Keratinocyte (primary cell): ENCODE measurements at regions not wholly inside any gene's neighbourhood (a gene's known extent, or its start where the extent isn't known, plus 50 kb on each side); places are given as distances from the start of the nearest gene placed in this dataset.

ENCODE experiments used
- DNase-seq: peaks from one replicate; pipeline ENCODE4 v3.0.0-alpha.2; 2011; ENCODE audit warnings: low read depth, missing footprints, low spot score
- FAIRE-seq: peaks from 2 replicates; lab custom pipeline; 2011; peaks lifted over from hg19 to GRCh38; lab: Jason Lieb, UNC
- H2AFZ ChIP-seq: 2 replicates; pipeline ENCODE4 v1.6.0; 2012; ENCODE audit warnings: low read length, control low read depth, inconsistent platforms; ENCODE audit not compliant: control insufficient read depth
- H3K27ac ChIP-seq: 2 replicates; pipeline ENCODE4 v1.5.1; 2011; ENCODE audit warnings: low read length; ENCODE audit not compliant: control insufficient read depth, insufficient read depth
- H3K27me3 ChIP-seq: 3 replicates; pipeline ENCODE4 v1.6.0; 2011; ENCODE audit warnings: low read length; ENCODE audit not compliant: control insufficient read depth, insufficient read depth; ENCODE audit errors: extremely low read depth
- H3K36me3 ChIP-seq, 2 experiments: 2 replicates in 1 of 2; 3 replicates in 1 of 2; pipeline ENCODE4 v1.5.1; 2011; ENCODE audit warnings: low read length in 2 of 2, mild to moderate bottlenecking in 1 of 2; ENCODE audit not compliant: control insufficient read depth in 2 of 2, insufficient read depth in 2 of 2; ENCODE audit errors: extremely low read depth in 1 of 2
- H3K4me1 ChIP-seq: 3 replicates; pipeline ENCODE4 v1.5.1; 2011; ENCODE audit warnings: low read length; ENCODE audit not compliant: control insufficient read depth, insufficient read depth; ENCODE audit errors: extremely low read depth
- H3K4me2 ChIP-seq: 3 replicates; pipeline ENCODE4 v1.6.0; 2011; ENCODE audit warnings: low read depth, low read length; ENCODE audit not compliant: control insufficient read depth, insufficient read depth; ENCODE audit errors: extremely low read depth
- H3K4me3 ChIP-seq, 3 experiments: fragments of 200-600 bp in 1 of 3; sonication (generic) in 1 of 3; 2 replicates in 2 of 3; 3 replicates in 1 of 3; pipeline ENCODE4 v1.5.1; 2011 to 2016; ENCODE audit warnings: low read length in 3 of 3, mild to moderate bottlenecking in 3 of 3, control low read depth in 2 of 3, inconsistent platforms in 1 of 3, low read depth in 1 of 3, mixed read lengths in 1 of 3, mixed run types in 1 of 3, moderate library complexity in 1 of 3; ENCODE audit not compliant: control insufficient read depth in 2 of 3, insufficient read depth in 2 of 3; ENCODE audit errors: extremely low read depth in 1 of 3
- H3K79me2 ChIP-seq: 2 replicates; pipeline ENCODE4 v1.6.0; 2012; ENCODE audit warnings: low read length; ENCODE audit not compliant: control insufficient read depth, insufficient read depth
- H3K9ac ChIP-seq: 3 replicates; pipeline ENCODE4 v1.6.0; 2011; ENCODE audit warnings: low read length; ENCODE audit not compliant: control insufficient read depth, insufficient read depth; ENCODE audit errors: extremely low read depth
- H3K9me1 ChIP-seq: 3 replicates; pipeline ENCODE4 v1.6.0; 2011; ENCODE audit warnings: low read length; ENCODE audit not compliant: control insufficient read depth, insufficient read depth; ENCODE audit errors: extremely low read depth
- H3K9me3 ChIP-seq: 2 replicates; pipeline ENCODE4 v1.5.1; 2012; ENCODE audit warnings: low read depth, low read length; ENCODE audit not compliant: control insufficient read depth
- H4K20me1 ChIP-seq: 3 replicates; pipeline ENCODE4 v1.6.0; 2011; ENCODE audit warnings: low read length; ENCODE audit not compliant: control insufficient read depth, insufficient read depth; ENCODE audit errors: extremely low read depth
- CTCF ChIP-seq, 3 experiments: IDR thresholded peaks in 1 of 3; conservative IDR thresholded peaks in 1 of 3; optimal IDR thresholded peaks in 1 of 3; 2 replicates in 2 of 3; 3 replicates in 1 of 3; pipeline versions ENCODE3 to v1.5.1; 2011; ENCODE audit warnings: low read length in 3 of 3, mild to moderate bottlenecking in 3 of 3, moderate library complexity in 2 of 3, control low read depth in 1 of 3, inconsistent platforms in 1 of 3; ENCODE audit not compliant: insufficient read depth in 2 of 3; ENCODE audit errors: extremely low read depth in 1 of 3
- EZH2 ChIP-seq: IDR thresholded peaks from one replicate; pipeline ENCODE4 v1.6.1; 2012; ENCODE audit warnings: inconsistent platforms, mild to moderate bottlenecking, low read length, moderate library complexity
- dilution Hi-C: fragments of 300-500 bp; cut with MboI; formaldehyde crosslinking; loops from one replicate; pipeline ENCODE4 v1.7.0; 2020; ENCODE audit warnings: low sequenced_read_pairs; ENCODE audit not compliant: extremely low pct_ligation_motif_present

- H4K20me1 ChIP-seq, result no peaks in the 10 kb centered on the region
- DNase-seq, result no peak
- no peaks in the 10 kb centered on the region for H3K79me2 ChIP-seq
- no peak overlapping the region for H3K4me2 ChIP-seq
- no peaks in the 10 kb centered on the region for H3K9me1 ChIP-seq
- H3K9ac ChIP-seq, result no peak overlapping the region
- TF ChIP-seq CTCF (optimal IDR thresholded peaks at IDR 0.05 in 1 of 3, IDR thresholded peaks at IDR 0.05 in 1 of 3, conservative IDR thresholded peaks at IDR 0.05 in 1 of 3; ENCODE audit: extremely low read depth in 1 of 3, insufficient read depth in 2 of 3, low read length in 3 of 3) (no peak), EZH2 (no peak)
- no peaks in the 10 kb centered on the region for H3K27me3 ChIP-seq
- H3K4me1 ChIP-seq, result no peaks in the 10 kb centered on the region
- no peaks in the 10 kb centered on the region for H3K36me3 ChIP-seq
- no peaks in the 10 kb centered on the region for H3K9me3 ChIP-seq
- FAIRE-seq, result no peak
- dilution Hi-C loops, result no loop called here
- no peak overlapping the region for H3K4me3 ChIP-seq
- no peak overlapping the region for H2AFZ ChIP-seq
- no peak overlapping the region for H3K27ac ChIP-seq
These were observed 732.3 kb upstream of the MIR17HG start for GRCh38 chr13:90615236-90615635.

- no peak overlapping the region for H3K4me3 ChIP-seq
- no peaks in the 10 kb centered on the region for H3K9me3 ChIP-seq
- H4K20me1 ChIP-seq, result no peaks in the 10 kb centered on the region
- no peak overlapping the region for H2AFZ ChIP-seq
- DNase-seq (no peak), FAIRE-seq (no peak)
- H3K79me2 ChIP-seq, result no peaks in the 10 kb centered on the region
- H3K4me2 ChIP-seq, result no peak overlapping the region
- dilution Hi-C loops, result no loop called here
- TF ChIP-seq EZH2 (no peak), CTCF (optimal IDR thresholded peaks at IDR 0.05 in 1 of 3, IDR thresholded peaks at IDR 0.05 in 1 of 3, conservative IDR thresholded peaks at IDR 0.05 in 1 of 3; ENCODE audit: extremely low read depth in 1 of 3, insufficient read depth in 2 of 3, low read length in 3 of 3) (no peak)
- no peak overlapping the region for H3K27ac ChIP-seq
- no peaks in the 10 kb centered on the region for H3K4me1 ChIP-seq
- H3K36me3 ChIP-seq, result no peaks in the 10 kb centered on the region
- H3K9me1 ChIP-seq, result no peaks in the 10 kb centered on the region
- H3K9ac ChIP-seq, result no peak overlapping the region
- H3K27me3 ChIP-seq, result no peaks in the 10 kb centered on the region
These were observed 731.7 kb upstream of the MIR17HG start for GRCh38 chr13:90615767-90616166.
